IPS-15b (cell line): ENCODE measurements at regions not wholly inside any gene's neighbourhood (a gene's known extent, or its start where the extent isn't known, plus 50 kb on each side); places are given as distances from the start of the nearest gene placed in this dataset.

Source experiments
- H3K27me3 ChIP-seq: one replicate; pipeline ENCODE4 v1.6.1; 2013; ENCODE audit warnings: low read length; ENCODE audit not compliant: control insufficient read depth, insufficient read depth
- H3K36me3 ChIP-seq: one replicate; pipeline ENCODE4 v1.6.1; 2013; ENCODE audit warnings: low read length; ENCODE audit not compliant: control insufficient read depth, insufficient read depth
- H3K4me1 ChIP-seq: one replicate; pipeline ENCODE4 v1.6.1; 2013; ENCODE audit warnings: mild to moderate bottlenecking, low read length; ENCODE audit not compliant: control insufficient read depth, insufficient read depth
- H3K4me3 ChIP-seq: one replicate; pipeline ENCODE4 v1.5.1; 2013; ENCODE audit warnings: low read depth, low read length
- H3K9ac ChIP-seq: one replicate; pipeline ENCODE4 v1.6.1; 2013; ENCODE audit warnings: low read depth, mild to moderate bottlenecking, low read length
- H3K9me3 ChIP-seq: one replicate; pipeline ENCODE4 v1.6.1; 2013; ENCODE audit warnings: mild to moderate bottlenecking, low read length; ENCODE audit not compliant: control insufficient read depth, insufficient read depth

DNA sequence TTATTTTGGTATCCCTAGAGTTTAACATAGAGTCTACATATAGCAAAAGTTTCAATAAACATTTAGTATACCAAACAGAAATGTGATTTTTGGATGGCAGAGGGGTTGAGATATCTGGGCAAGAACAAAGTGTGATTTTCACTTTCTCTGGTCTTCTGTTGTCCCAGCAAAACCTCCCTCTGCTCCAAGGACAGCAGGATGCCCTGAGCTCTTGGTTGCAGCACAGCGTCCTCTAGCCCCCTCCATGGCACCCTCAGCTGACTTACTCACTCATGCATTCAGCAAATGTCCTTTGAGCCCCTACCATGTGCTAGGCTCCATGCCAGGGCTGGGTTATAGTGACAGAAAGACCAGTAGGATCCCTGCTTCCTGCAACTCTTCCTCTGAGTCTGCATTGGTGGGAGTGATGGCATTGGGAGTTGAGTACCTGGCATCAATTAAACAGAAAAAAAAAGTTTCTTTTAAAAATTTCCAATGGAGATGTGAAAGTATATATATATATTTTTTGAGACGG lies 104.8 kb upstream of the UBL3 start:
- Histone ChIP-seq H3K9ac (no peak overlapping the region), H3K4me1 (peaks cover 13% of the 10 kb centered on the region), H3K9me3 (no peaks in the 10 kb centered on the region), H3K4me3 (no peak overlapping the region), H3K27me3 (no peaks in the 10 kb centered on the region), H3K36me3 (no peaks in the 10 kb centered on the region)

DNA sequence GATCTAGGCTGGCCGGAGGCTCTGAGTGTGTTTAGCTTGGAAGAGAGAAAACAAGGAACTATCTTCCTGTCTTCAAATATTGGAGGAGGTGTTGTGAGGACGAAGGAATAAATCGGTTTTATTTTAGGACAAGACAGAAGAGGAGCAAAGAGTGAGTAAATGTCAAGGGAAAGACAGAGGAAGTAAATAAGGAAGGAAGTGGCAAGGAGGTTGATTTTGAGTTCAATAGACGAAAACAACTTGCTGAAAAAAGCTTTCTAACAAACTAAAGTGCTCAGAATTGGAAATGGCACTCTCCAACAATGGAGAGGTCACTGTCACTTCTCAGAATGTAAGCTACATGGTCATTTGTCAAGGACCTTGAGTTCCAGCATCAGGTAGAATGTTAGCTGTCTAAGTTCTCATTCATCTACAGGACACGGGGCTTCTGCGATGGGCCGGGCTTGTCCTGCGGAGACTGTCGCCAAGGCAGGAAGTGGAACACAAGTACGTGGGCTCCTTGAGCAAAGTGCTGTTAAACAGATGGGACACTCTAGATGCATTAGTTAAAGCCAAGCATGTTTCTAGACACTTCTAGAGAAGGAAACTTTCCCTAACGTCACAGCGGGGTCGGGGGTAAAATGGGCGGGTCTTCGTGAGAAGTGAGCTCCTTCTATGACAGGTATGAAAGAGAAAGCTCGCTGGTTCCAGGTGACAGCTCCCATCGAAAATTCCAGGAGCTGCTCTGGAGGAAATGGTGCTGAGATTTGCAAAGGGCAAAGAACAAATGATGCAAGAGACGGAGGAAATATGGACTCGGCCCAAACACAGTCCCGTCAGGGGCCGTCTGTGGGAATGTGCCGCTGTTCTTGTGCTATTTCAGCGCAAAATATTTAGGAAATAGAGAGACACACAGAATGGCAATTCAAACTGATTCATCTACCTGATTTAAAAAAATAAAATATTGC lies 103.9 kb upstream of the UBL3 start:
- Histone ChIP-seq H3K4me1 (peaks cover 13% of the 10 kb centered on the region), H3K36me3 (no peaks in the 10 kb centered on the region), H3K9me3 (no peaks in the 10 kb centered on the region), H3K27me3 (no peaks in the 10 kb centered on the region), H3K9ac (no peak overlapping the region), H3K4me3 (no peak overlapping the region)

DNA sequence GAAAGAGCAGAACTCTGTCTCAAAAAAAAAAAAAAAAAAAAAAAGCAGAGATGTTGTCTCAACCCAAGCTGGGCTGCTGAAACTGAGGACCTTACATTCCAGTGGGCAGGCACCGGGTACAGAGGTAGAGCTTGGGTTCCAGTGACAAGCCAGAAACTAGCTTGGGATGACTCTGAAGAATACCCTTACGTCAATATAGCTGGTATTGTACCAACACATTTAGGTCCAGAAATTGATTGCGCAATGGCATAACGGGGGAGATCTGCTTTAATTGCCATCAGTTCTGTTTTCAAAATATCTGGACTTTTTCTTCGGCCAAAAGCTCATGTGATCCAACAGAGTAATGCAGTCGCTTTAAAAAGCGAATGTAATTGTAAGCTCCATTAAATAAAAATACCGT lies 103.1 kb upstream of the UBL3 start:
- H3K4me3 ChIP-seq: no peak overlapping the region
- peaks cover 11% of the 10 kb centered on the region for H3K4me1 ChIP-seq
- no peaks in the 10 kb centered on the region for H3K27me3 ChIP-seq
- H3K36me3 ChIP-seq: no peaks in the 10 kb centered on the region
- H3K9ac ChIP-seq: no peak overlapping the region
- H3K9me3 ChIP-seq: no peaks in the 10 kb centered on the region

DNA sequence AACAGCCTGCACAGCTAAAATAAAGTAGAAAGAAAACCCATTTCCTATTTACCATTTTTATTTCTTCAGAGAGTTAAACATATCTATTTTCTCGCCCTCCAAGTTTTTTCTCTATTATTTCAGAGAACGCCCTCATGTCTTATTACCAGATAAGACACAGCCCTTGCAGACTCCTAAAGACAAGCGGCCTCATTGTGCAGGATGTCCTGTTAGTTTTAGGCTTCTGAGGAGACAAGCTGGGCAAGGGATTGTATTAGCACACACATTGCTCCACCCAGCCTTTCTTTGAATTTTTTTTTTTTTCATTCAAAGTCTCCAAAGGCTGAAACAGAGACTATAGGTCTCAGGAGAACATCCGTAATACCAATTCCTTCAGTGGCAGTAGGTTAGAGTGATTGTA lies 101.8 kb upstream of the UBL3 start:
- Histone ChIP-seq H3K9ac (no peak overlapping the region), H3K9me3 (no peaks in the 10 kb centered on the region), H3K4me3 (no peak overlapping the region), H3K36me3 (no peaks in the 10 kb centered on the region), H3K27me3 (no peaks in the 10 kb centered on the region), H3K4me1 (peaks cover 4% of the 10 kb centered on the region)

DNA sequence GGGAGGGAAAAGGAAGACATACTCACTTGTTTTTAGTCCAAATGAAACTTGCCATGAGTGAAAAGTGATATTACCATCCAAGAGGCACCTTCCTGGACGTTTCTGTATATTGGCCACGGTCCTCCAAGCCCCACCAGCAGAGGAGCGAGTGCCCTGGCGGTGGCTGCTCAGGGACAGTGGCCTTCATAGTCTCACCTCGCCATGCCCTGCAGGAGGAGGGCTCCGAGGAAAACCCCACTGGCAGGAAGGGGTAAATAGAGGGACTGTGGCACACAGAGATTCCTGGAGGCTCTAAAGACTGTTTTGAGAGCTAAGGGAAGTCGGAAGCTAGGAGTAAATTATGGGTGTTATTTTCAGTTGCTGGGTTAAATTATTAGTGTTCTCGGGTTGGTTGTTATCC lies 98.4 kb upstream of the UBL3 start:
- Histone ChIP-seq H3K36me3 (no peaks in the 10 kb centered on the region), H3K4me1 (peaks cover 3% of the 10 kb centered on the region), H3K9me3 (no peaks in the 10 kb centered on the region), H3K27me3 (no peaks in the 10 kb centered on the region), H3K4me3 (no peak overlapping the region), H3K9ac (no peak overlapping the region)

DNA sequence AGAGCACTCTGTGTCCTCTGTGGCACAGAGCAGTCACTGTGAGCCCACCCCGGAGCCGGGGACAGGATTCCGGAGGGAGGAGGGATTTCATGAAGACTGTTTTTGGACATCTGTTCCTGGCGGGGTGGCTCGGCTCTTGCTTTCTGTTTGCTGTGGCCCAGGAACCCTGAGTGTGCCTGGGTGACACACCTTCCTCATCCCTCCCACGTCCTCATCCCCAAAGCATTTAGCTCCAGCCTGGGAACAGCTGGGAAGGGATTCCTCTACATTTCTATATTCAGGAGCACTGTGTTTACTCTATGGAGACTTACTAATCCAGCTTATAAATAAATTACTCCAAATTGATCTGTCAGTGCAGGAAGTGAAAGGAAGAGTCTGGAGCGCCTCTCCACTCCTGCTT lies 97.8 kb upstream of the UBL3 start:
- no peak overlapping the region for H3K9ac ChIP-seq
- H3K4me3 ChIP-seq: no peak overlapping the region
- no peaks in the 10 kb centered on the region for H3K9me3 ChIP-seq
- no peaks in the 10 kb centered on the region for H3K27me3 ChIP-seq
- no peaks in the 10 kb centered on the region for H3K36me3 ChIP-seq
- peaks cover 6% of the 10 kb centered on the region for H3K4me1 ChIP-seq

DNA sequence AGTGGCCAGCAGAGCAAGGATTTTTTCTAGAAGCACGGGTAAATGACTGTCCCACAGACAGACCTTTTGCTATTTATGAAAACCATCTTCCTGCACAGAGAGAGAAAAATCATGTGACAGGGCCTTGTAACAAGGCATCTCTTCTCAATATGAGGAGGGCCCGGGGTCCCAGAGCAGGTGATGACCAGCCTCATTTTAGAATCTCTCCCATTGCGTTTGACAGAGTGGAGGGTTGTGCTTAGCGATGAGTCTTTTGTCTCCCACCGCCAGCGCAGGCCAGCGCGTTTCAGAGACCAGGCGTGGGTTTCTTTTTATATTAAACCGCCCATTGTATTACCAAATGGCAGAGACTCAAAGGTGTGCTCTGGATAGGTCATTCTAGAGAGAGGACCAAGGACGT lies 97.4 kb upstream of the UBL3 start:
- Histone ChIP-seq H3K9ac (no peak overlapping the region), H3K4me3 (no peak overlapping the region), H3K36me3 (no peaks in the 10 kb centered on the region), H3K4me1 (peaks cover 10% of the 10 kb centered on the region), H3K9me3 (no peaks in the 10 kb centered on the region), H3K27me3 (no peaks in the 10 kb centered on the region)

DNA sequence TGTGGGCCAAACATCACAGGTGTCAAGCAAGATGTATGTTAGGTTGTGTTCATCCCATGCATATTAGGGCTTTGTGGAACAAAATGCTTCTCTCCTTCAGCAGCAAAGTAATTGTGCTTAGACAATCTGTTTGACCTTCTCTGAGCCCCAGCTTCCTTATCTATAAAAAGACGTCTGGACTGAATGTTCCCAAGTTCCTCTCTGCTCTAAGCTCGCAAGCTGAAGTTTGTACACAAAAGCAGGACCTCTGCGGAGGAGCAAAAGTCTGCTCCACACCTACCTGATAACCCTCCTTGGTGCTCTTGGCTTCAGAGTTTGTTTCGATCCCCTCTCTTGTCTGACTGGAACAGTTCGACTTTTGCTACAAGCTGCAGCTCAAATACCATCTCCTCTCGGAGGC lies 95.7 kb upstream of the UBL3 start:
- Histone ChIP-seq H3K9ac (no peak overlapping the region), H3K36me3 (no peaks in the 10 kb centered on the region), H3K4me3 (no peak overlapping the region), H3K27me3 (peaks cover 2% of the 10 kb centered on the region), H3K9me3 (no peaks in the 10 kb centered on the region), H3K4me1 (peaks cover 14% of the 10 kb centered on the region)

DNA sequence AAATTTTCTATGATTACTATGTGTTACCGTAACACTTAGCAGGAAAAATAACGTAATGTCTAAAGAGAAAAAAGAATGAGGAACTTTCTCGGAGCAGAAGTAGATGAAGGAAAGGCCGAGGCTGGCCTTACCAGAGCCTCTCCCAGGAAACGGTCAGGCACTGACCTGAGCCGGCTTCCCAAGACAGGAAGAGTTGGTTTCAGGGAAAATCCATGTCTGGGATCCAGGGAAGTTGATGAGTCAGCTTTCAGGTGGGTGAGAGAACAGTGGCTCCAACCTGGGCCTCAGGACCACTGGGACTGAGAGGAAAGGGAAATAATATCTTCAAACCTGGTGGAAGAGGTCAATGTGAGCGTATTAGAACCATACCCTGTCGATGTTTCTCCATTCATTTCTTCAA lies 93.3 kb upstream of the UBL3 start:
- peaks cover 4% of the 10 kb centered on the region for H3K27me3 ChIP-seq

DNA sequence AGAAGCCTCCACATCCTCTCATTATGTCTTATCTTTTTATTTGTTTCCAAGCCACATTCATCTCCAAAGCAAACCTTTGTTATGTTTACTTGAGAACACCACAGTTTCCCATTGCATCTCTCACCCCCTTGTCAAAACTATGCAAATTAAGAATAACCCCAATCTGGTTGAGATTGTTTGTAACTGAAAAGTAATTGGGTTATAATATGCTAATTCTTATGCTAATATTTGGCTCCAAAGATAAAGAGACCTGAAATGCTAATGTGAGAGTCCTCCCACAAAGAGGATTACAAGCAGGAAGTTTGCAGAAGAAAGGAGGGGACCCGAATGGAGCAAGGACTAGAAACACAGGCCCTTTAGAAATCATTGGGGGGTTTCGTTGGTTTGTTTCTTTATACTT lies 92.9 kb upstream of the UBL3 start:
- no peak overlapping the region for H3K9ac ChIP-seq
- no peaks in the 10 kb centered on the region for H3K9me3 ChIP-seq
- peaks cover 4% of the 10 kb centered on the region for H3K27me3 ChIP-seq
- no peak overlapping the region for H3K4me3 ChIP-seq
- peaks cover 22% of the 10 kb centered on the region for H3K4me1 ChIP-seq
- H3K36me3 ChIP-seq: no peaks in the 10 kb centered on the region

More for the DNA sequence above, 93.3 kb upstream of the UBL3 start:
- H3K9ac ChIP-seq: no peak overlapping the region
- H3K9me3 ChIP-seq: no peaks in the 10 kb centered on the region
- H3K36me3 ChIP-seq: no peaks in the 10 kb centered on the region
- no peak overlapping the region for H3K4me3 ChIP-seq
- H3K4me1 ChIP-seq: peaks cover 21% of the 10 kb centered on the region

DNA sequence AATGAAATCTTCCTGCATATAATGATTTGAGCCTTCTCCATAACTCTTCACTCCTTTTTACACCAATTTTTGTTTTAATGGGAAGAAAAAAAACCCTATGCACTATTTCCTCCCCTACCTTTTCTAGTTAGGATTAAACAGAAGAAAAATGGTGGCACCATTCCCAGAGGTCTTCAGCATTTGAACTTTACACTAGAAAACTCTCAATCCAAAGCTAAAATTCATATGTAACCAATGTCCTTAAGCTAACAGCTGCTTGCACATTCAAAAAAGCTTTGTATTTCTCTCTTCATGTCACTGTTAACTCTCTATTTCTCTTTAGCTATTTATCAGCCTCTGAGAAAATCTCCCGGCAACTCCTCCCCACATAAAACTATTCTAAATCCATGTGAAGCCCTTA lies 90.3 kb upstream of the UBL3 start:
- Histone ChIP-seq H3K4me3 (no peak overlapping the region), H3K27me3 (peaks cover 9% of the 10 kb centered on the region), H3K36me3 (no peaks in the 10 kb centered on the region), H3K9me3 (no peaks in the 10 kb centered on the region), H3K4me1 (peaks cover 26% of the 10 kb centered on the region), H3K9ac (no peak overlapping the region)

DNA sequence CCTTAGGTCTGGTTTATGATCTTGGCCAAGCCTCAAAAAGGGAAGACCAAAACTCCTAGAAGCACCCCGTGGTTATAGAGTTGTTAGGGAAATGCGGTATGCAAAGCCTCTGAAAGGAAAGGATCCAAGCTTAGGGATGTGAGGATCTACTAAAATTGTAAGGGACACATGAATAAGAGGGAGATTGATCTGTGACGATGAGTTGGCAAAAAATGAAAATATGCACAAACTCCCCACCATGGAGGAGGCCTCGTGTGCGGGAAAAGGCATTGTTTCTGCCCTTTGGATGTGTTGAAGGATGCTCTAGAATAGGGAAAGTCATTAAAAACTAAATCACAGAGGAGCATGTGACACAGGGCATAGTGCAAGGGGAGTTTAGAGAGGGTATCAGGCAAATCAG lies 88.7 kb upstream of the UBL3 start:
- no peak overlapping the region for H3K9ac ChIP-seq
- no peak overlapping the region for H3K4me3 ChIP-seq
- H3K9me3 ChIP-seq: no peaks in the 10 kb centered on the region
- H3K4me1 ChIP-seq: peaks cover 26% of the 10 kb centered on the region
- H3K27me3 ChIP-seq: peaks cover 9% of the 10 kb centered on the region
- H3K36me3 ChIP-seq: no peaks in the 10 kb centered on the region
